ENCODE measurements at regions not wholly inside any gene's neighbourhood (a gene's known extent, or its start where the extent isn't known, plus 50 kb on each side); places are given as distances from the start of the nearest gene placed in this dataset.
"Not testable (repeated sequence)": the region's sequence is repeated elsewhere in the genome, so short reads cannot be mapped to it uniquely, and the experiment has no call there.

DNA sequence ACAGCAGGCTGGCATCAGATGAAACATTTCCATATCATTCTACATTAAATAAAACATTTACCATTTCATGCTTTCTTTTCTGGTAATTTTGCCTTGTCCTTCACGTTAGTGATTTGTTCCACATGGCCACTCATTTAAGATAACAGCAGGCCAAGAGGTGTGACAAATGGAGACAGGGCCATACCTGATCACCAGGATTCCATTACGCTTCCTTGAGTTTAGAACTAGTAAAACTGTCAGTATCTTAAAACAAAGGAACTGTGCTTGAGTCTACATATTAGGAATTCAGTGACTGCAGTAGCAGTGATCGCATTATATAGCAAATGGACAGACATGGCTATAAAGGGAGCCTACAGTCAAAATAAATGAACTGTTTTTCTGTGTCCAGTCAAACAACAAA is 155.1 kb upstream of the FSHR start:
- H3K36me3 ChIP-seq (ENCODE audit: control insufficient read depth, insufficient read depth, low read length), result no peaks in the 10 kb centered on the region
- no peak overlapping the region for H3K27ac ChIP-seq (ENCODE audit: low read depth, low read length)
- H3K9ac ChIP-seq (ENCODE audit: extremely low read depth, low read length, poor library complexity, severe bottlenecking), result no peak overlapping the region
- H3K4me1 ChIP-seq (ENCODE audit: control insufficient read depth, insufficient read depth, low read length), result no peaks in the 10 kb centered on the region
- no peaks in the 10 kb centered on the region for H3K9me3 Mint-ChIP-seq
- H3K4me3 Mint-ChIP-seq, result no peak overlapping the region
- H3K4me1 Mint-ChIP-seq, result no peaks in the 10 kb centered on the region
- TF ChIP-seq, protein P1, sequence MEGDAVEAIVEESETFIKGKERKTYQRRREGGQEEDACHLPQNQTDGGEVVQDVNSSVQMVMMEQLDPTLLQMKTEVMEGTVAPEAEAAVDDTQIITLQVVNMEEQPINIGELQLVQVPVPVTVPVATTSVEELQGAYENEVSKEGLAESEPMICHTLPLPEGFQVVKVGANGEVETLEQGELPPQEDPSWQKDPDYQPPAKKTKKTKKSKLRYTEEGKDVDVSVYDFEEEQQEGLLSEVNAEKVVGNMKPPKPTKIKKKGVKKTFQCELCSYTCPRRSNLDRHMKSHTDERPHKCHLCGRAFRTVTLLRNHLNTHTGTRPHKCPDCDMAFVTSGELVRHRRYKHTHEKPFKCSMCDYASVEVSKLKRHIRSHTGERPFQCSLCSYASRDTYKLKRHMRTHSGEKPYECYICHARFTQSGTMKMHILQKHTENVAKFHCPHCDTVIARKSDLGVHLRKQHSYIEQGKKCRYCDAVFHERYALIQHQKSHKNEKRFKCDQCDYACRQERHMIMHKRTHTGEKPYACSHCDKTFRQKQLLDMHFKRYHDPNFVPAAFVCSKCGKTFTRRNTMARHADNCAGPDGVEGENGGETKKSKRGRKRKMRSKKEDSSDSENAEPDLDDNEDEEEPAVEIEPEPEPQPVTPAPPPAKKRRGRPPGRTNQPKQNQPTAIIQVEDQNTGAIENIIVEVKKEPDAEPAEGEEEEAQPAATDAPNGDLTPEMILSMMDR (conservative IDR thresholded peaks at IDR 0.05), result no peak
- H3K4me3 ChIP-seq (ENCODE audit: low read length), result no peak overlapping the region
- no peaks in the 10 kb centered on the region for H3K9me3 ChIP-seq (ENCODE audit: control insufficient read depth, low read length)
- no peaks in the 10 kb centered on the region for H3K36me3 Mint-ChIP-seq (ENCODE audit: low read depth)
- H3K27ac Mint-ChIP-seq, result no peak overlapping the region
- no peaks in the 10 kb centered on the region for H3K27me3 ChIP-seq (ENCODE audit: control insufficient read depth, insufficient read depth, low read length, poor library complexity, severe bottlenecking)
- H3K27me3 Mint-ChIP-seq (ENCODE audit: insufficient read depth), result no peaks in the 10 kb centered on the region
- WGBS, 2 experiments (ENCODE audit: insufficient coverage in 1 of 2, insufficient read length in 1 of 2), result 82 to 93% methylated on average over 2 to 3 of the region's 3 CpGs
- DNase-seq, result no peak

DNA sequence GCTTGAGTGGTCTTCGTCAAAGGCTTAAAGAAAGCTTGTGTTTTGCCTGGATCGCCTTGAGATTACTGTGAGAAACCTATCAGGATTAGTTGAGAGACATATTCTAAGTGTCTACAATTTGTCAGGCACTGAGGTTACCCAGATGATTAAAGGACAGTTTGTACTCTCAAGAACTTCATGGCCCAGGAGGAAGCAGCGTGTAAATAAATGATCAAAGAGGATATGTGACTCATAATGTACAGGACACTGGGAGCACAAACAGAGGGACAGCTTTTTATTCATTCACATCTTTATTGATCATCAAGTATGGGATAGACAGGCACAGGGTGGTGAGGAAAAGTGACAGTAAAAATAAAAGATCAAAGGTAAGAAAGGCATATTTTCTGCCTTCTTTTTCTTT is 152.6 kb upstream of the FSHR start:
- Mint-ChIP-seq H3K4me1 (no peaks in the 10 kb centered on the region), H3K4me3 (no peak overlapping the region), H3K36me3 (ENCODE audit: low read depth) (no peaks in the 10 kb centered on the region), H3K27ac (no peak overlapping the region), H3K9me3 (no peaks in the 10 kb centered on the region), H3K27me3 (ENCODE audit: insufficient read depth) (no peaks in the 10 kb centered on the region)
- no peaks in the 10 kb centered on the region for H3K9me3 ChIP-seq (ENCODE audit: control insufficient read depth, low read length)
- no peak for DNase-seq
- no peak overlapping the region for H3K9ac ChIP-seq (ENCODE audit: extremely low read depth, low read length, poor library complexity, severe bottlenecking)
- H3K4me3 ChIP-seq (ENCODE audit: low read length), result no peak overlapping the region
- WGBS, 2 experiments (ENCODE audit: insufficient coverage in 1 of 2, insufficient read length in 1 of 2), result 90 to 95% methylated on average over 2 to 3 of the region's 3 CpGs
- H3K4me1 ChIP-seq (ENCODE audit: control insufficient read depth, insufficient read depth, low read length), result no peaks in the 10 kb centered on the region
- no peaks in the 10 kb centered on the region for H3K27me3 ChIP-seq (ENCODE audit: control insufficient read depth, insufficient read depth, low read length, poor library complexity, severe bottlenecking)
- H3K27ac ChIP-seq (ENCODE audit: low read depth, low read length), result no peak overlapping the region
- no peaks in the 10 kb centered on the region for H3K36me3 ChIP-seq (ENCODE audit: control insufficient read depth, insufficient read depth, low read length)
- TF ChIP-seq, protein P1 (conservative IDR thresholded peaks at IDR 0.05), result no peak

DNA sequence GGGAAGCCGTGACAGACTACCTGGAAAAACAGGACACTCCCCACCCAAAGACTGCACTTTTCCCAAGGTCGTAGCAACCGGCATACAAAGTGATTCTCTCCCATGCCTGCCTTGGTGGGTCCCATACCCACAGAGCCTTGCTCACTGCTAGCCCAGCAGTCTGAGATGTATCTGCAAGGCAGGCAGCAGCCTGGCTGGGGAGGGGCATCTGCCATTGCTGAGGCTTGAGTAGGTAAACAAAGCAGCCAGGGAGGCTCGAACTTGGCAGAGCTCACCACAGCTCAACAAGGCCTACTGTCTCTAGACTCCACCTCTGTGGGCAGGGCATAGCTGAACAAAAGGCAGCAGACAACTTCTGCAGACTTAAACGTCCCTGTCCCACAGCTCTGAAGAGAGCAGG is 144.4 kb upstream of the FSHR start:
- H3K36me3 Mint-ChIP-seq (ENCODE audit: low read depth); H3K9ac ChIP-seq (ENCODE audit: extremely low read depth, low read length, poor library complexity, severe bottlenecking); H3K36me3 ChIP-seq (ENCODE audit: control insufficient read depth, insufficient read depth, low read length); H3K27me3 ChIP-seq (ENCODE audit: control insufficient read depth, insufficient read depth, low read length, poor library complexity, severe bottlenecking); H3K4me3 Mint-ChIP-seq; H3K4me1 Mint-ChIP-seq; H3K4me3 ChIP-seq (ENCODE audit: low read length); DNase-seq; H3K9me3 ChIP-seq (ENCODE audit: control insufficient read depth, low read length); H3K27ac ChIP-seq (ENCODE audit: low read depth, low read length); H3K27me3 Mint-ChIP-seq (ENCODE audit: insufficient read depth); H3K9me3 Mint-ChIP-seq; H3K4me1 ChIP-seq (ENCODE audit: control insufficient read depth, insufficient read depth, low read length); H3K27ac Mint-ChIP-seq: not testable (repeated sequence)
- WGBS, 2 experiments (ENCODE audit: insufficient coverage in 1 of 2, insufficient read length in 1 of 2), result 82 to 83% methylated on average over 2 to 5 of the region's 5 CpGs

DNA sequence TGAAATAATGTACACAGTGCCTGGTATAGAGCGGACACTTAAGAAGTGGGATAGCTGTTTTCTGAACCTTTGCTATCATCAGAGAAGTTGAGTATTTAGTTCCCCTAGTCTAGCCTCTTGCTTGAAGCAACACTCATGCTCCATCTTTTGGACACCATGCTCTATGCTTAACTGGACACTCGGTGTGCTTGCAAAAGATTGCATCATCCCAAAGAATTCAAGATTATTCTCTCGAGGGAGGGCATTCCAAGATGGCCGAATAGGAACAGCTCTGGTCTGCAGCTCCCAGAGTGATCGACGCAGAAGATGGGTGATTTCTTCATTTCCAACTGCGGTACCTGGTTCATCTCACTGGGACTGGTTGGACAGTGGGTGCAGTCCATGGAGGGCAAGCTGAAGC is 143.9 kb upstream of the FSHR start:
- Mint-ChIP-seq H3K9me3 (no peaks in the 10 kb centered on the region), H3K27ac (no peak overlapping the region), H3K4me1 (no peaks in the 10 kb centered on the region), H3K36me3 (ENCODE audit: low read depth) (no peaks in the 10 kb centered on the region), H3K4me3 (no peak overlapping the region), H3K27me3 (ENCODE audit: insufficient read depth) (no peaks in the 10 kb centered on the region)
- Histone ChIP-seq H3K27ac (ENCODE audit: low read depth, low read length) (no peak overlapping the region), H3K36me3 (ENCODE audit: control insufficient read depth, insufficient read depth, low read length) (no peaks in the 10 kb centered on the region), H3K9me3 (ENCODE audit: control insufficient read depth, low read length) (no peaks in the 10 kb centered on the region), H3K4me1 (ENCODE audit: control insufficient read depth, insufficient read depth, low read length) (no peaks in the 10 kb centered on the region), H3K27me3 (ENCODE audit: control insufficient read depth, insufficient read depth, low read length, poor library complexity, severe bottlenecking) (no peaks in the 10 kb centered on the region), H3K4me3 (ENCODE audit: low read length) (no peak overlapping the region), H3K9ac (ENCODE audit: extremely low read depth, low read length, poor library complexity, severe bottlenecking) (no peak overlapping the region)
- TF ChIP-seq, protein P1 (conservative IDR thresholded peaks at IDR 0.05), result no peak
- DNase-seq, result no peak
- WGBS, 2 experiments (ENCODE audit: insufficient coverage in 1 of 2, insufficient read length in 1 of 2), result 93 to 100% methylated on average over 6 to 7 of the region's 7 CpGs
